Prostate gland (tissue), 2 donors: ENCODE measurements at regions not wholly inside any gene's neighbourhood (a gene's known extent, or its start where the extent isn't known, plus 50 kb on each side); places are given as distances from the start of the nearest gene placed in this dataset.

ENCODE experiments used
- CTCF ChIP-seq, 4 experiments: fragments of 200-600 bp in 2 of 4; fragments of 450-650 bp in 2 of 4; sonication (generic) in 2 of 4; IDR thresholded peaks; 1 replicate in 3 of 4; 2 replicates in 1 of 4; pipeline ENCODE4 v1.5.1; 2016 to 2019; ENCODE audit warnings: antibody characterized with exemption in 4 of 4, mild to moderate bottlenecking in 2 of 4, moderate library complexity in 2 of 4
- POLR2AphosphoS5 ChIP-seq: sonication (generic); formaldehyde crosslinking; IDR thresholded peaks from one replicate; pipeline ENCODE4 v1.6.1; 2017; ENCODE audit warnings: antibody characterized with exemption

GRCh38 chr5:124670722-124671184 is 75.7 kb downstream of the ZNF608 start:
- TF ChIP-seq CTCF (IDR thresholded peaks at IDR 0.05) (no peak), POLR2AphosphoS5 (peak; percentile 21)
